ENCODE measurements at regions not wholly inside any gene's neighbourhood (a gene's known extent, or its start where the extent isn't known, plus 50 kb on each side); places are given as distances from the start of the nearest gene placed in this dataset.

DNA sequence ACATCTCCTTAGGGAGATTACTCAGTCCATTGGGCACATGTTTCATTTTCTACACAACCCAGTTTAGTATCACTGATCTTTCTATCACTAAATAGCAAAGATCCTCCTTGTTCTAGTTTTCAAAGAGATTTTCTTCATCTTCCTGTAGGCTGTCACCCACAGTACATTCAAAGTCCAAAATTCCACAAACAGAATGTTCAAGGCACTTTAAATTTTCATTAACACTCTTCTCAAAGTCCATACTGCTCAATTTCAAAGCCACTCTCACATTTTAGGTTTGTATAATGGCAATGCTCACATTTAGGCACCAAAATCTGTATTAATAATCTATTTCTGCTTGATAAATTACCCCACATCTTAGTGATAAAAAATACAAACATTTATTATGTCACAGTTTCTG, 152.8 kb downstream of the FSIP2 start:
- no peak overlapping the region for H3K4me2 ChIP-seq (ENCODE audit: insufficient read depth, low read length)
- no peak overlapping the region for H3K4me3 ChIP-seq (ENCODE audit: low read depth in 1 of 2, low read length in 2 of 2)
- H2AFZ ChIP-seq (ENCODE audit: low read depth, low read length), result no peak overlapping the region
- ATAC-seq (ENCODE audit: insufficient read depth, low read depth) (no peak), DNase-seq (no peak)
- no peaks in the 10 kb centered on the region for H4K20me1 ChIP-seq (ENCODE audit: insufficient read depth, low read length)
- H3K27ac ChIP-seq (ENCODE audit: low read length), result no peak overlapping the region
- H3K27me3 ChIP-seq (ENCODE audit: insufficient read depth, low read length, poor library complexity), result no peaks in the 10 kb centered on the region
- H3K9ac ChIP-seq (ENCODE audit: low read depth, low read length), result no peak overlapping the region
- H3K4me1 ChIP-seq (ENCODE audit: insufficient read depth, low read length), result no peaks in the 10 kb centered on the region
- H3K79me2 ChIP-seq (ENCODE audit: insufficient read depth, low read length), result no peaks in the 10 kb centered on the region
- H3K9me3 ChIP-seq (ENCODE audit: insufficient read depth, low read length, severe bottlenecking), result no peaks in the 10 kb centered on the region
- H3K36me3 ChIP-seq (ENCODE audit: insufficient read depth, low read length), result no peaks in the 10 kb centered on the region
- no peak for TF ChIP-seq EZH2 (IDR thresholded peaks at IDR 0.05; ENCODE audit: borderline replicate concordance, low read depth, low read length, severe bottlenecking)
- TF ChIP-seq, protein P1, sequence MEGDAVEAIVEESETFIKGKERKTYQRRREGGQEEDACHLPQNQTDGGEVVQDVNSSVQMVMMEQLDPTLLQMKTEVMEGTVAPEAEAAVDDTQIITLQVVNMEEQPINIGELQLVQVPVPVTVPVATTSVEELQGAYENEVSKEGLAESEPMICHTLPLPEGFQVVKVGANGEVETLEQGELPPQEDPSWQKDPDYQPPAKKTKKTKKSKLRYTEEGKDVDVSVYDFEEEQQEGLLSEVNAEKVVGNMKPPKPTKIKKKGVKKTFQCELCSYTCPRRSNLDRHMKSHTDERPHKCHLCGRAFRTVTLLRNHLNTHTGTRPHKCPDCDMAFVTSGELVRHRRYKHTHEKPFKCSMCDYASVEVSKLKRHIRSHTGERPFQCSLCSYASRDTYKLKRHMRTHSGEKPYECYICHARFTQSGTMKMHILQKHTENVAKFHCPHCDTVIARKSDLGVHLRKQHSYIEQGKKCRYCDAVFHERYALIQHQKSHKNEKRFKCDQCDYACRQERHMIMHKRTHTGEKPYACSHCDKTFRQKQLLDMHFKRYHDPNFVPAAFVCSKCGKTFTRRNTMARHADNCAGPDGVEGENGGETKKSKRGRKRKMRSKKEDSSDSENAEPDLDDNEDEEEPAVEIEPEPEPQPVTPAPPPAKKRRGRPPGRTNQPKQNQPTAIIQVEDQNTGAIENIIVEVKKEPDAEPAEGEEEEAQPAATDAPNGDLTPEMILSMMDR (IDR thresholded peaks at IDR 0.05; ENCODE audit: borderline replicate concordance, extremely low read depth, low read length, poor library complexity, severe bottlenecking), result no peak

DNA sequence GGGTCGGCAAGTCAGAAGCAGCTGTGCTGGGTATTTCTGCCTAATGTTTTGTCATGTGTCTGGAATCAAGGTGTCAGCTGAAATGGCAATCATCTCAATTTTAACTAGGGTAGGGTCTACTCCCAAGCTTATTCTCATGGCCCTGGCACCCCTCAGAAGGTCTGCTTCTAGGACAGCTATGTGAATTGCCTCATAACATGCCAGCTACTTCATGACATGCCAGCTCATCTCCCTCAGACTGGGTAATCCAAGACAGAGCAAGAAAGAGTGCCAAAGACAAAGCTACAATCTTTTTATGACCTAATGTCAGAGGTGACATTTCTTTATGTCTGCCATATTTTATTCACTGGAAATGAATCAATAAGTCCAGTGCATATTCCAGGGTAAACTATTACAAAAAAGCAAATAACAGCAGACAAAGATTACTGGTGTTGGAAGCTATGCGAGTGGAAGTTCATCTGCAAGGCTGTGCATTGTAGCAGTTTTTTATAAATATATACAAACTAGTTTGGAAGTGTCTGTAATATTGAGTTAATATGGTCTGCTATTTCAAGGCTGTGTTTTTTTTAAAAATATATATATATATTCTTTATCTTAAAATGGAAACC, 153.3 kb downstream of the FSIP2 start:
- no peaks in the 10 kb centered on the region for H3K4me1 ChIP-seq (ENCODE audit: insufficient read depth, low read length)
- no peaks in the 10 kb centered on the region for H3K36me3 ChIP-seq (ENCODE audit: insufficient read depth, low read length)
- TF ChIP-seq, protein P1 (IDR thresholded peaks at IDR 0.05; ENCODE audit: borderline replicate concordance, extremely low read depth, low read length, poor library complexity, severe bottlenecking), result no peak
- TF ChIP-seq EZH2 (IDR thresholded peaks at IDR 0.05; ENCODE audit: borderline replicate concordance, low read depth, low read length, severe bottlenecking), result no peak
- no peak for ATAC-seq (ENCODE audit: insufficient read depth, low read depth)
- no peak overlapping the region for H3K4me2 ChIP-seq (ENCODE audit: insufficient read depth, low read length)
- H3K27me3 ChIP-seq (ENCODE audit: insufficient read depth, low read length, poor library complexity), result no peaks in the 10 kb centered on the region
- no peak overlapping the region for H3K27ac ChIP-seq (ENCODE audit: low read length)
- DNase-seq, result no peak
- H3K4me3 ChIP-seq (ENCODE audit: low read depth in 1 of 2, low read length in 2 of 2), result no peak overlapping the region
- no peaks in the 10 kb centered on the region for H3K79me2 ChIP-seq (ENCODE audit: insufficient read depth, low read length)
- H4K20me1 ChIP-seq (ENCODE audit: insufficient read depth, low read length), result no peaks in the 10 kb centered on the region
- no peak overlapping the region for H2AFZ ChIP-seq (ENCODE audit: low read depth, low read length)
- H3K9me3 ChIP-seq (ENCODE audit: insufficient read depth, low read length, severe bottlenecking), result no peaks in the 10 kb centered on the region
- no peak overlapping the region for H3K9ac ChIP-seq (ENCODE audit: low read depth, low read length)

DNA sequence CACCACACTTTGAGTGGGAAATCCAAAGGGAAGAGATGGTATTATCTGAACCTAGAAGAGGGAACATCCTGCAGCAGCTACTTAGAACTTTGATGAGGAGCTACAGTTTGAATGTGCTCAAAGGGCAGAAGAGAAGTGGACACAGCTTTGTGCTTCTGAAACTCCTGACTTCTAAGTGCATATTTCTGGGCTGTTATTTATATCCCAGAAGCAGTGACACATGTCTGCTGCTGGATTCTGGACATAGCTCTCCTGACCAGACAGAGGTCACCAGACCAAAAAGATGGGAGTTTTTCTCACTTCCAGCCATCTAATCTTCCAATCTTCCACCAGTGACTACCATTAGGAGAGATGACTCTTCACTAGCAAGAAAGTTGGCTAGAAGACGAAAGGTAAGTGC, 153.9 kb downstream of the FSIP2 start:
- H3K4me3 ChIP-seq (ENCODE audit: low read depth in 1 of 2, low read length in 2 of 2), result no peak overlapping the region

More for the DNA sequence above, 153.9 kb downstream of the FSIP2 start:
- H3K27ac ChIP-seq (ENCODE audit: low read length), result no peak overlapping the region
- TF ChIP-seq EZH2 (IDR thresholded peaks at IDR 0.05; ENCODE audit: borderline replicate concordance, low read depth, low read length, severe bottlenecking), result no peak
- TF ChIP-seq, protein P1 (IDR thresholded peaks at IDR 0.05; ENCODE audit: borderline replicate concordance, extremely low read depth, low read length, poor library complexity, severe bottlenecking), result no peak
- no peaks in the 10 kb centered on the region for H3K9me3 ChIP-seq (ENCODE audit: insufficient read depth, low read length, severe bottlenecking)
- H4K20me1 ChIP-seq (ENCODE audit: insufficient read depth, low read length), result no peaks in the 10 kb centered on the region
- no peak overlapping the region for H2AFZ ChIP-seq (ENCODE audit: low read depth, low read length)
- H3K9ac ChIP-seq (ENCODE audit: low read depth, low read length), result no peak overlapping the region
- ATAC-seq (ENCODE audit: insufficient read depth, low read depth) (no peak), DNase-seq (no peak)
- no peaks in the 10 kb centered on the region for H3K79me2 ChIP-seq (ENCODE audit: insufficient read depth, low read length)
- H3K4me2 ChIP-seq (ENCODE audit: insufficient read depth, low read length), result no peak overlapping the region
- H3K27me3 ChIP-seq (ENCODE audit: insufficient read depth, low read length, poor library complexity), result no peaks in the 10 kb centered on the region
- no peaks in the 10 kb centered on the region for H3K36me3 ChIP-seq (ENCODE audit: insufficient read depth, low read length)
- H3K4me1 ChIP-seq (ENCODE audit: insufficient read depth, low read length), result no peaks in the 10 kb centered on the region

Data from DND-41 (cell line).